ENCODE measurements at regions not wholly inside any gene's neighbourhood (a gene's known extent, or its start where the extent isn't known, plus 50 kb on each side); places are given as distances from the start of the nearest gene placed in this dataset.

GRCh38 chr1:5151511-5151910, 497.1 kb downstream of the AJAP1 start:
- TF ChIP-seq EZH2 (IDR thresholded peaks at IDR 0.05; ENCODE audit: borderline replicate concordance, insufficient read depth, low read length, poor library complexity, severe bottlenecking), result no peak
- TF ChIP-seq REST (IDR thresholded peaks at IDR 0.05; ENCODE audit: borderline replicate concordance), result no peak
- TF ChIP-seq CTCF (IDR thresholded peaks at IDR 0.05; ENCODE audit: poor library complexity, severe bottlenecking), result no peak
- no peak for TF ChIP-seq RAD21 (conservative IDR thresholded peaks at IDR 0.05)
- TF ChIP-seq EP300 (conservative IDR thresholded peaks at IDR 0.05; ENCODE audit: poor library complexity, severe bottlenecking), result no peak
- no peak for TF ChIP-seq MXI1 (conservative IDR thresholded peaks at IDR 0.05; ENCODE audit: poor library complexity, severe bottlenecking)
- TF ChIP-seq SMC3 (conservative IDR thresholded peaks at IDR 0.05; ENCODE audit: poor library complexity), result no peak
- no peak for TF ChIP-seq TAF1 (IDR thresholded peaks at IDR 0.05; ENCODE audit: low read depth)
- no peak for TF ChIP-seq POLR2AphosphoS5 (IDR thresholded peaks at IDR 0.05)
- peaks cover 5% of the 10 kb centered on the region for H3K9me3 ChIP-seq (ENCODE audit: low read length)
- no peaks in the 10 kb centered on the region for H3K79me2 ChIP-seq (replicated peaks; ENCODE audit: insufficient read depth, low read length)
- no peaks in the 10 kb centered on the region for H3K27me3 ChIP-seq (ENCODE audit: insufficient read depth, low read depth, low read length)
- H3K4me2 ChIP-seq (ENCODE audit: low read length), result no peak overlapping the region
- H2AFZ ChIP-seq (ENCODE audit: low read depth, low read length), result no peak overlapping the region
- no peaks in the 10 kb centered on the region for H4K20me1 ChIP-seq (ENCODE audit: insufficient read depth)
- no peaks in the 10 kb centered on the region for H3K36me3 ChIP-seq (ENCODE audit: insufficient read depth, low read length)
- H3K9ac ChIP-seq (ENCODE audit: low read length), result no peak overlapping the region
- H3F3A ChIP-seq (ENCODE audit: insufficient read depth, low read length, poor library complexity, severe bottlenecking), result no peaks in the 10 kb centered on the region
- no peak overlapping the region for H3K27ac ChIP-seq (ENCODE audit: low read length)
- H3K4me3 ChIP-seq (ENCODE audit: low read length), result no peak overlapping the region
- H3K9me2 ChIP-seq (ENCODE audit: insufficient read depth, low read length), result no peaks in the 10 kb centered on the region

GRCh38 chr1:5150191-5150590, 495.8 kb downstream of the AJAP1 start:
- no peak overlapping the region for H3K4me3 ChIP-seq (ENCODE audit: low read length)
- no peaks in the 10 kb centered on the region for H3F3A ChIP-seq (ENCODE audit: insufficient read depth, low read length, poor library complexity, severe bottlenecking)
- peaks cover 5% of the 10 kb centered on the region for H3K9me3 ChIP-seq (ENCODE audit: low read length)
- H3K9me2 ChIP-seq (ENCODE audit: insufficient read depth, low read length), result no peaks in the 10 kb centered on the region
- H3K27me3 ChIP-seq (ENCODE audit: insufficient read depth, low read depth, low read length), result no peaks in the 10 kb centered on the region
- H3K79me2 ChIP-seq (replicated peaks; ENCODE audit: insufficient read depth, low read length), result no peaks in the 10 kb centered on the region
- no peak overlapping the region for H2AFZ ChIP-seq (ENCODE audit: low read depth, low read length)
- no peaks in the 10 kb centered on the region for H3K36me3 ChIP-seq (ENCODE audit: insufficient read depth, low read length)
- no peak overlapping the region for H3K27ac ChIP-seq (ENCODE audit: low read length)
- H3K9ac ChIP-seq (ENCODE audit: low read length), result no peak overlapping the region
- TF ChIP-seq MXI1 (conservative IDR thresholded peaks at IDR 0.05; ENCODE audit: poor library complexity, severe bottlenecking) (no peak), CTCF (IDR thresholded peaks at IDR 0.05; ENCODE audit: poor library complexity, severe bottlenecking) (no peak), REST (IDR thresholded peaks at IDR 0.05; ENCODE audit: borderline replicate concordance) (no peak), EP300 (conservative IDR thresholded peaks at IDR 0.05; ENCODE audit: poor library complexity, severe bottlenecking) (no peak), SMC3 (conservative IDR thresholded peaks at IDR 0.05; ENCODE audit: poor library complexity) (no peak), RAD21 (conservative IDR thresholded peaks at IDR 0.05) (no peak), POLR2AphosphoS5 (IDR thresholded peaks at IDR 0.05) (no peak), TAF1 (IDR thresholded peaks at IDR 0.05; ENCODE audit: low read depth) (no peak), EZH2 (IDR thresholded peaks at IDR 0.05; ENCODE audit: borderline replicate concordance, insufficient read depth, low read length, poor library complexity, severe bottlenecking) (no peak)
- H3K4me2 ChIP-seq (ENCODE audit: low read length), result no peak overlapping the region
- H4K20me1 ChIP-seq (ENCODE audit: insufficient read depth), result no peaks in the 10 kb centered on the region
